CD14-positive monocyte (primary cell): ENCODE measurements at regions not wholly inside any gene's neighbourhood (a gene's known extent, or its start where the extent isn't known, plus 50 kb on each side); places are given as distances from the start of the nearest gene placed in this dataset.
A peak's percentile ranks its signal among the peaks of the same experiment; 100 is the strongest.

Source experiments
- DNase-seq, 3 donors: peaks; one replicate each; pipeline ENCODE4 v3.0.0-alpha.2; 2011 to 2022
- H2AFZ ChIP-seq: 2 replicates; pipeline ENCODE4 v1.6.0; 2012; ENCODE audit warnings: mild to moderate bottlenecking, low read depth, low read length, inconsistent platforms; ENCODE audit not compliant: insufficient read depth, poor library complexity, severe bottlenecking
- H3K27ac ChIP-seq, 2 donors: 1 replicate in 1 of 2; 2 replicates in 1 of 2; pipeline ENCODE4 v1.5.1; 2012 to 2013; ENCODE audit warnings: low read length in 2 of 2, control low read depth in 1 of 2, inconsistent platforms in 1 of 2, low read depth in 1 of 2, mild to moderate bottlenecking in 1 of 2
- H3K27me3 ChIP-seq, 2 donors: one replicate each; pipeline versions ENCODE4 v1.6.0 to v1.6.1; 2011 to 2013; ENCODE audit warnings: low read length in 2 of 2; ENCODE audit not compliant: control insufficient read depth in 2 of 2, insufficient read depth in 2 of 2
- H3K36me3 ChIP-seq, 2 donors: replicated peaks in 1 of 2; 1 replicate in 1 of 2; 2 replicates in 1 of 2; pipeline versions ENCODE4 v1.5.1 to v1.6.1; 2012 to 2013; ENCODE audit warnings: low read length in 2 of 2, control low read depth in 1 of 2, inconsistent platforms in 1 of 2, mild to moderate bottlenecking in 1 of 2; ENCODE audit not compliant: insufficient read depth in 2 of 2, control insufficient read depth in 1 of 2
- H3K4me1 ChIP-seq, 2 donors: 1 replicate in 1 of 2; 2 replicates in 1 of 2; pipeline versions ENCODE4 v1.5.1 to v1.6.1; 2012 to 2013; ENCODE audit warnings: low read length in 2 of 2, control low read depth in 1 of 2, inconsistent platforms in 1 of 2, mild to moderate bottlenecking in 1 of 2, moderate library complexity in 1 of 2; ENCODE audit not compliant: insufficient read depth in 2 of 2, control insufficient read depth in 1 of 2
- H3K4me2 ChIP-seq: replicated peaks from 2 replicates; pipeline ENCODE3; 2012; ENCODE audit warnings: low read length, moderate library complexity, mild to moderate bottlenecking; ENCODE audit not compliant: poor library complexity, severe bottlenecking; ENCODE audit errors: extremely low read depth
- H3K4me3 ChIP-seq, 3 experiments: fragments of 200-600 bp in 1 of 3; sonication (generic) in 1 of 3; replicated peaks in 1 of 3; 1 replicate in 2 of 3; 2 replicates in 1 of 3; pipeline ENCODE4 v1.5.1; 2011 to 2013; ENCODE audit warnings: low read length in 3 of 3, mild to moderate bottlenecking in 3 of 3, control low read depth in 2 of 3, low read depth in 2 of 3, inconsistent platforms in 1 of 3, moderate library complexity in 1 of 3
- H3K79me2 ChIP-seq: 2 replicates; pipeline ENCODE4 v1.6.0; 2012; ENCODE audit warnings: mild to moderate bottlenecking, control low read depth, inconsistent platforms, low read length, moderate library complexity; ENCODE audit not compliant: insufficient read depth
- H3K9ac ChIP-seq: 2 replicates; pipeline ENCODE4 v1.6.0; 2017; ENCODE audit warnings: low read length, mild to moderate bottlenecking; ENCODE audit not compliant: insufficient read depth, poor library complexity, severe bottlenecking
- H3K9me3 ChIP-seq, 2 donors: replicated peaks in 1 of 2; 1 replicate in 1 of 2; 2 replicates in 1 of 2; pipeline versions ENCODE4 v1.5.1 to v1.6.1; 2012 to 2013; ENCODE audit warnings: low read length in 2 of 2, control low read depth in 1 of 2; ENCODE audit not compliant: control insufficient read depth in 1 of 2, insufficient read depth in 1 of 2
- H4K20me1 ChIP-seq: 2 replicates; pipeline ENCODE4 v1.6.0; 2012; ENCODE audit warnings: mild to moderate bottlenecking, low read length, control low read depth, moderate library complexity; ENCODE audit not compliant: insufficient read depth
- H3K27ac Mint-ChIP-seq, 7 donors: one replicate each; pipeline ENCODE4 v1.8.0; 2020; ENCODE audit warnings: mild to moderate bottlenecking in 7 of 7, mixed read lengths in 7 of 7, moderate library complexity in 6 of 7, inconsistent platforms in 2 of 7
- H3K27me3 Mint-ChIP-seq, 3 donors: one replicate each; pipeline ENCODE4 v1.8.0; 2021 to 2022; ENCODE audit warnings: low read depth in 3 of 3, mild to moderate bottlenecking in 3 of 3, mixed read lengths in 3 of 3, moderate library complexity in 3 of 3, inconsistent platforms in 1 of 3
- H3K36me3 Mint-ChIP-seq, 2 donors: one replicate each; pipeline ENCODE4 v1.8.0; 2020; ENCODE audit warnings: mixed read lengths in 2 of 2, inconsistent platforms in 1 of 2, mild to moderate bottlenecking in 1 of 2
- H3K4me1 Mint-ChIP-seq: one replicate; pipeline ENCODE4 v1.8.0; 2020; ENCODE audit warnings: mild to moderate bottlenecking, mixed read lengths
- H3K4me3 Mint-ChIP-seq, 2 donors: one replicate each; pipeline ENCODE4 v1.8.0; 2020; ENCODE audit warnings: mild to moderate bottlenecking in 2 of 2, mixed read lengths in 2 of 2, moderate library complexity in 1 of 2
- H3K9me3 Mint-ChIP-seq, 7 donors: one replicate each; pipeline ENCODE4 v1.8.0; 2020 to 2022; ENCODE audit warnings: mixed read lengths in 7 of 7, mild to moderate bottlenecking in 6 of 7, moderate library complexity in 6 of 7, inconsistent platforms in 2 of 7
- CTCF ChIP-seq: fragments of 200-600 bp; IDR thresholded peaks from one replicate; pipeline ENCODE4 v1.8.0; 2022; ENCODE audit warnings: antibody characterized with exemption, mild to moderate bottlenecking
- WGBS: methylation state at CpG from one replicate; pipeline ENCODE4 v1.1.5; 2013; ENCODE audit warnings: missing lambda C conversion rate; ENCODE audit not compliant: insufficient coverage; 5-methylcytosine and 5-hydroxymethylcytosine counted together
- intact Hi-C, 2 donors: fragments of 100-400 bp; cut with micrococcal nuclease; formaldehyde crosslinking; loops; one replicate each; pipeline versions ENCODE4 v1.15.0 to v1.15.1; 2023

GRCh38 chr2:215514516-215514915 is 78.6 kb upstream of the FN1 start:
- Mint-ChIP-seq H3K4me3 (no peak overlapping the region), H3K27ac (no peak overlapping the region), H3K27me3 (peaks cover 0 to 2% (median 0%) of the 10 kb centered on the region in 3 donors), H3K9me3 (peaks cover 0 to 4% (median 0%) of the 10 kb centered on the region in 7 donors), H3K36me3 (no peaks in the 10 kb centered on the region), H3K4me1 (no peaks in the 10 kb centered on the region)
- Histone ChIP-seq H3K4me1 (no peaks in the 10 kb centered on the region), H3K27ac (no peak overlapping the region), H3K79me2 (no peaks in the 10 kb centered on the region), H3K4me3 (no peak overlapping the region), H2AFZ (no peak overlapping the region), H3K27me3 (no peaks in the 10 kb centered on the region), H3K9me3 (no peaks in the 10 kb centered on the region), H3K9ac (no peak overlapping the region), H4K20me1 (no peaks in the 10 kb centered on the region), H3K4me2 (no peak overlapping the region), H3K36me3 (no peaks in the 10 kb centered on the region)
- DNase-seq: no peak
- TF ChIP-seq CTCF: no peak
- intact Hi-C loops: no loop called here
- over 99% methylated on average over 15 of the region's 16 CpGs for WGBS

DNA sequence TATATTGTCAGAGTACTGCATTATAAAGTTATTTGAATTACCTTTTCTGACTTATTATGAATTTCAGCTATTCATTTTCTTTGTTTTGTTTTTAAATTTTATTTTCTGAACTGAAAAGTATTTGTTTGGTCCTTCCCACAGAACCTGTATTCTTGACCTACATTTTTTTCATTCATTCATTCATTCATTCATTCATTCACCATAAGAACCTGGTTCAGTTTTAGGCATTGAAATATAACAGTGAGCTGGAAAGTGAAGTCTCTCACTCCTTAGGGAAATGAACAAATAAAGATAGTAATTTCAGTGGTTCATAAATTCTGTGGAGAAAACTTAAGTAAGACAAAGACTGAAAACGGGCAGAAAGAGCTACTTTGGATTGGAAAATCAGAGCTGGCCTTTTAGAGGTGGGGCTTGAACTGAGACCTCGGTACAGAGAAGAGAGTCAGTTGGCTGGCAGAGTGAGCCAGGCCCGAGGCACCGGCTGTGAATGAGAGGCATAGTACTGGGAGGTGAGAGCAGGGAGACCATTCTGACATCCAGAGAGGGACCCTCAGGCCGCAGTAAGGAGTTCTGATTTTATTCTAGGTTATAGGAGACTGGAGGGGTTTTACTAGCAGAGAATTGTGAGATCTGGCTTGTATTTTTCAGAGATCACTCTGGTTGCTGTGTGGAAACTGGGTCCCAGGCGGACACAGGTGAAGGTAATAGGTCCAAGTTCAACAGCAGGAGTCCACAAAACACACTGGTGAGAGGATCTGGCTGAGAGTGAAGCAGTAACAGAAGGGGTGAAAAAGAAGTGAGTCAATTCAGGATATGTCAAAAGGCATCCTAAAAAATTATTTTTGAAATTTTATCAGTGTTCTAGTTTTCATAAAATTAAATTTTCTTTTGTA is 75.8 kb upstream of the FN1 start:
- Histone ChIP-seq H3K27me3 (no peaks in the 10 kb centered on the region), H3K4me3 (no peak overlapping the region), H3K27ac (no peak overlapping the region), H3K9ac (no peak overlapping the region), H4K20me1 (no peaks in the 10 kb centered on the region), H2AFZ (no peak overlapping the region), H3K9me3 (no peaks in the 10 kb centered on the region), H3K4me1 (peaks cover 15 to 18% of the 10 kb centered on the region in 2 donors), H3K36me3 (no peaks in the 10 kb centered on the region), H3K4me2 (no peak overlapping the region), H3K79me2 (no peaks in the 10 kb centered on the region)
- H3K4me1 Mint-ChIP-seq: peaks cover 17% of the 10 kb centered on the region
- peak overlapping the region in 1 of 7 donors; percentile 4 for H3K27ac Mint-ChIP-seq
- H3K36me3 Mint-ChIP-seq: no peaks in the 10 kb centered on the region
- peaks cover 0 to 2% (median 0%) of the 10 kb centered on the region in 3 donors for H3K27me3 Mint-ChIP-seq
- no peak overlapping the region for H3K4me3 Mint-ChIP-seq
- no peak for DNase-seq
- peaks cover 0 to 4% (median 0%) of the 10 kb centered on the region in 7 donors for H3K9me3 Mint-ChIP-seq
- TF ChIP-seq CTCF: no peak
- WGBS: 98% methylated on average over 6 of the region's 6 CpGs
- intact Hi-C loops: no loop called here
